Caco-2 (cell line): ENCODE measurements at regions not wholly inside any gene's neighbourhood (a gene's known extent, or its start where the extent isn't known, plus 50 kb on each side); places are given as distances from the start of the nearest gene placed in this dataset.

Source experiments
- BruUV-seq: library from RNA; stranded (reverse); fragments of 400-500 nt; replicated peaks from 2 replicates; lab custom pipeline; 2021; lab: Mats Ljungman, UMichigan
- CTCF ChIA-PET: fragments of 300-600 bp; sonication (Branson Sonifier 250); formaldehyde crosslinking; loops from one replicate; lab custom pipeline; 2022; ENCODE audit warnings: antibody characterized with exemption; lab: Charles Lee
- POLR2A ChIA-PET: fragments of 300-600 bp; sonication (Branson Sonifier 250); formaldehyde crosslinking; loops from one replicate; lab custom pipeline; 2022; ENCODE audit warnings: antibody characterized with exemption; lab: Charles Lee
- DNase-seq, 2 experiments: peaks; one replicate each; pipeline versions ENCODE4 v3.0.0 to v3.0.0-alpha.2; 2020 to 2022
- H3K27me3 ChIP-seq: replicated peaks from 2 replicates; pipeline ENCODE4 v1.6.0; 2011; ENCODE audit warnings: low read length; ENCODE audit not compliant: control insufficient read depth, insufficient read depth
- H3K36me3 ChIP-seq: 2 replicates; pipeline ENCODE4 v1.5.1; 2011; ENCODE audit warnings: low read length; ENCODE audit not compliant: control insufficient read depth, insufficient read depth
- H3K4me1 ChIP-seq: fragments of 250-450 bp; sonication (Bioruptor Pico); 2 replicates; pipeline ENCODE4 v1.5.1; 2020; ENCODE audit warnings: mild to moderate bottlenecking
- H3K4me3 ChIP-seq: 2 replicates; pipeline ENCODE4 v1.5.1; 2011; ENCODE audit warnings: low read depth, mild to moderate bottlenecking, control low read depth, low read length
- H3K9me3 ChIP-seq: fragments of 250-450 bp; sonication (Bioruptor Pico); 2 replicates; pipeline ENCODE4 v1.5.1; 2020; ENCODE audit warnings: mild to moderate bottlenecking, moderate library complexity
- H3K27ac Mint-ChIP-seq: one replicate; pipeline ENCODE4 v1.8.0; 2022; ENCODE audit warnings: mixed read lengths; ENCODE audit not compliant: unreplicated experiment
- H3K27me3 Mint-ChIP-seq: one replicate; pipeline ENCODE4 v1.8.0; 2022; ENCODE audit warnings: mixed read lengths; ENCODE audit not compliant: insufficient read depth, unreplicated experiment
- H3K36me3 Mint-ChIP-seq: one replicate; pipeline ENCODE4 v1.8.0; 2022; ENCODE audit warnings: mild to moderate bottlenecking, mixed read lengths; ENCODE audit not compliant: insufficient read depth, unreplicated experiment
- H3K4me1 Mint-ChIP-seq: one replicate; pipeline ENCODE4 v1.8.0; 2022; ENCODE audit warnings: low read depth, mixed read lengths; ENCODE audit not compliant: unreplicated experiment
- H3K4me3 Mint-ChIP-seq: one replicate; pipeline ENCODE4 v1.8.0; 2022; ENCODE audit warnings: mild to moderate bottlenecking, moderate library complexity, mixed read lengths; ENCODE audit not compliant: unreplicated experiment
- H3K9me3 Mint-ChIP-seq: one replicate; pipeline ENCODE4 v1.8.0; 2022; ENCODE audit warnings: mixed read lengths; ENCODE audit not compliant: unreplicated experiment
- intact Hi-C: fragments of 100-400 bp; cut with micrococcal nuclease; formaldehyde crosslinking; loops from one replicate; pipeline ENCODE4 v1.10.0; 2022; ENCODE audit not compliant: unreplicated experiment
- TF ChIP-seq, protein P1 (sequence below), 2 experiments: fragments of 200-600 bp in 1 of 2; IDR thresholded peaks; 1 replicate in 1 of 2; 2 replicates in 1 of 2; pipeline versions ENCODE4 v1.5.1 to v1.8.0; 2011 to 2022; ENCODE audit warnings: antibody characterized with exemption in 1 of 2, control low read depth in 1 of 2, inconsistent platforms in 1 of 2, low read depth in 1 of 2, low read length in 1 of 2, mild to moderate bottlenecking in 1 of 2, moderate library complexity in 1 of 2; ENCODE audit not compliant: insufficient read depth in 1 of 2, severe bottlenecking in 1 of 2, unreplicated experiment in 1 of 2

DNA sequence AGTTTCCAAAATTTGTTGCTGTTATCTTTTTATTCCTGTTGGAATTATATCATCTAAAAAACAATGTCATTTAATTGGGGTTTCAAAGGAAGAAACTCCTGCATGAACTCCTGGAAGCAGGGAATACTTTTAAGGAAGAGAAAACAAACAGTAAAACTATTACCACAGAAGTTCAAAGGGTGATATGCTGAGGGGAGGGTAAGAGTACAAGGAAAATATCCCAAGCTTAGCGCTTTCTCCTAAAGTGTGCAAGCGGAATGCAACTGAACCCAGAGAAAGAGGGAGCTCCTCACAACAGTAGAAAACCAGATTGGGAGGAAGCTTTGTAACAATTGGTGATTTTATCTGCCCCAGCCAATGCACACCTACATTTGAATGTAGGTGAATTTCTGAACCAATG lies 175.1 kb downstream of the NUFIP1 start:
- H3K9me3 Mint-ChIP-seq, result no peaks in the 10 kb centered on the region
- H3K4me3 Mint-ChIP-seq, result peak overlapping the region; percentile 6
- no peaks in the 10 kb centered on the region for H3K27me3 ChIP-seq
- DNase-seq, result peak in 1 of 2 experiments; percentile 17
- no peaks in the 10 kb centered on the region for H3K36me3 ChIP-seq
- H3K9me3 ChIP-seq, result no peaks in the 10 kb centered on the region
- peaks cover 9% of the 10 kb centered on the region for H3K36me3 Mint-ChIP-seq
- no peaks in the 10 kb centered on the region for H3K27me3 Mint-ChIP-seq
- BruUV-seq, result no TSS peak
- H3K4me3 ChIP-seq, result no peak overlapping the region
- H3K27ac Mint-ChIP-seq, result peak overlapping the region; percentile 76
- peaks cover 76% of the 10 kb centered on the region for H3K4me1 Mint-ChIP-seq
- TF ChIP-seq, protein P1, sequence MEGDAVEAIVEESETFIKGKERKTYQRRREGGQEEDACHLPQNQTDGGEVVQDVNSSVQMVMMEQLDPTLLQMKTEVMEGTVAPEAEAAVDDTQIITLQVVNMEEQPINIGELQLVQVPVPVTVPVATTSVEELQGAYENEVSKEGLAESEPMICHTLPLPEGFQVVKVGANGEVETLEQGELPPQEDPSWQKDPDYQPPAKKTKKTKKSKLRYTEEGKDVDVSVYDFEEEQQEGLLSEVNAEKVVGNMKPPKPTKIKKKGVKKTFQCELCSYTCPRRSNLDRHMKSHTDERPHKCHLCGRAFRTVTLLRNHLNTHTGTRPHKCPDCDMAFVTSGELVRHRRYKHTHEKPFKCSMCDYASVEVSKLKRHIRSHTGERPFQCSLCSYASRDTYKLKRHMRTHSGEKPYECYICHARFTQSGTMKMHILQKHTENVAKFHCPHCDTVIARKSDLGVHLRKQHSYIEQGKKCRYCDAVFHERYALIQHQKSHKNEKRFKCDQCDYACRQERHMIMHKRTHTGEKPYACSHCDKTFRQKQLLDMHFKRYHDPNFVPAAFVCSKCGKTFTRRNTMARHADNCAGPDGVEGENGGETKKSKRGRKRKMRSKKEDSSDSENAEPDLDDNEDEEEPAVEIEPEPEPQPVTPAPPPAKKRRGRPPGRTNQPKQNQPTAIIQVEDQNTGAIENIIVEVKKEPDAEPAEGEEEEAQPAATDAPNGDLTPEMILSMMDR (IDR thresholded peaks at IDR 0.05; ENCODE audit: insufficient read depth in 1 of 2, low read depth in 1 of 2, low read length in 1 of 2, severe bottlenecking in 1 of 2, unreplicated experiment in 1 of 2), result no peak
- CTCF ChIA-PET, result interaction anchor here (0.6 kb wide), 1 partner anchor 1151 kb away, joined by 3 read pairs; no protein-coding TSS in a partner anchor
- POLR2A ChIA-PET, result interaction anchor here (0.7 to 0.9 kb wide), 2 partner anchors 40 to 150 kb away, joined by 3 read pairs; no protein-coding TSS in a partner anchor
- peaks cover 97% of the 10 kb centered on the region for H3K4me1 ChIP-seq
- intact Hi-C loops, result loop anchor here (2.0 to 10.0 kb wide), 4 partner anchors 49 to 909 kb away; partner anchors contain the start of gene TSC22D1

DNA sequence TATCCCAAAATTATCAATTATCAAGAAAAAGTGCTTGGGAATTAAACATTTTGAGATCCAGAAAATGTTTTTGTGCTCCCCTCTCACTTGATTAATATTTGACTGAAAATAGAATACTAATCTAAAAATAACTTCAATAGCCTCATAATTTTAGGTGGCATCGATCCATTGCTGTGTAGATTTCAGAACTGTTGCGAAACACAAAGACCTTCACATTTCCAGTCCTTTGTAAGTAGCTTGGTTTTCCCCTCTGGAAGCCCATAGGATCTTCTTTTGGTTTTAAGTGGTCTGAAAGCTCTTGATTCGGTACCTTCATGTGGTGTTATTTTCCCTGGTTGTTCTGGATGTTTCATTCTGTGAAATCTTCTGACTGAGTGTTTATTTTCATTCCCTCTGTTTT lies 176.5 kb downstream of the NUFIP1 start:
- Histone ChIP-seq H3K36me3 (no peaks in the 10 kb centered on the region), H3K4me3 (no peak overlapping the region), H3K4me1 (peaks cover 83% of the 10 kb centered on the region), H3K27me3 (no peaks in the 10 kb centered on the region), H3K9me3 (no peaks in the 10 kb centered on the region)
- POLR2A ChIA-PET, result no interaction called here
- TF ChIP-seq, protein P1 (IDR thresholded peaks at IDR 0.05; ENCODE audit: insufficient read depth in 1 of 2, low read depth in 1 of 2, low read length in 1 of 2, severe bottlenecking in 1 of 2, unreplicated experiment in 1 of 2), result no peak
- Mint-ChIP-seq H3K27ac (peak overlapping the region; percentile 76), H3K4me1 (peaks cover 66% of the 10 kb centered on the region), H3K36me3 (peaks cover 9% of the 10 kb centered on the region), H3K4me3 (no peak overlapping the region), H3K9me3 (no peaks in the 10 kb centered on the region), H3K27me3 (no peaks in the 10 kb centered on the region)
- CTCF ChIA-PET, result no interaction called here
- BruUV-seq, result no TSS peak
- intact Hi-C loops, result loop anchor here (10.0 kb wide), 2 partner anchors 162 to 908 kb away; no protein-coding TSS in a partner anchor
- DNase-seq, result no peak

DNA sequence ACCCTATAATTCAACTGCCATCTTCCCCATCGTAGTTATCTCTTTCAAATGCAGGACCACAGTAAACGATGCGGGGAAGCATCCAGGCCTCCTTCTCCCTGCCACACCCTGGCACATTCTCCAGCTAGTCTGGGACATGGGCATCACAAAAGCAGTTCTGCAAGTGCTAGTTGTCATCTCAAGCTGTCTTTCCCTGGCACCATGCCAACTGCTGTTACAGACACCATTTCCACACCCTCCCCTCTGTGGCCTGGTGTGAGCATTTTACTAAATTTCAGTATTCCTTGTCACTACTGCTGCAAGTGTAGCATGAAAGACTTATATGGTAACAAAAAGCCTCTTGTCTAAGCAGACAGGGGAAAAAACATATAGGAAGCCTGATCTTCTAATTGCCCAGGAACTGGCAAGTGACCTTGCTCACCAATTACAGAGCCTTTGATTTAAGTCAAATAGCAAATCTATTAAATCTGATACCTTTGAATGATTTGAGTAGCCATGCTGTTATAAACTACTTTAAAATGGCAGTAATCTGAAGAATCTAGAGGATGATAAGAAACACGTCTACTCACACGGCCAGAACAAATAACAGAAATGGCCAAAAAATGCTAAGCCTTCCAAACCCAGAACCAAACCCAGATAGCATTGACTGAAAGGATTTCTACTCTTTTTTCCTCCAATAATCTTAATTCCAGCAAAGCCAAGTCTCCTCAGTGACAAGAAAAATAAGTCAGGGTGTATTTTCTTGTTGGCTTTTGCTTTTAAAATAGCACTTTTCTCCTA lies 179.0 kb downstream of the NUFIP1 start:
- H3K4me1 ChIP-seq, result peaks cover 58% of the 10 kb centered on the region
- no TSS peak for BruUV-seq
- no peak overlapping the region for H3K4me3 ChIP-seq
- ChIA-PET CTCF (no interaction called here), POLR2A (no interaction called here)
- Mint-ChIP-seq H3K27me3 (no peaks in the 10 kb centered on the region), H3K27ac (peak overlapping the region; percentile 77), H3K36me3 (no peaks in the 10 kb centered on the region), H3K4me3 (peak overlapping the region; percentile 19), H3K4me1 (peaks cover 52% of the 10 kb centered on the region), H3K9me3 (no peaks in the 10 kb centered on the region)
- intact Hi-C loops, result loop anchor here (10.0 kb wide), 2 partner anchors 165 to 905 kb away; no protein-coding TSS in a partner anchor
- no peak for DNase-seq
- H3K36me3 ChIP-seq, result no peaks in the 10 kb centered on the region
- no peaks in the 10 kb centered on the region for H3K27me3 ChIP-seq
- TF ChIP-seq, protein P1 (IDR thresholded peaks at IDR 0.05; ENCODE audit: insufficient read depth in 1 of 2, low read depth in 1 of 2, low read length in 1 of 2, severe bottlenecking in 1 of 2, unreplicated experiment in 1 of 2), result no peak
- H3K9me3 ChIP-seq, result no peaks in the 10 kb centered on the region
